Epidermal melanocyte (primary cell): ENCODE measurements at regions not wholly inside any gene's neighbourhood (a gene's known extent, or its start where the extent isn't known, plus 50 kb on each side); places are given as distances from the start of the nearest gene placed in this dataset.
A peak's percentile ranks its signal among the peaks of the same experiment; 100 is the strongest.
"Not testable (repeated sequence)": the region's sequence is repeated elsewhere in the genome, so short reads cannot be mapped to it uniquely, and the experiment has no call there.

Experiments
- DNase-seq: peaks from one replicate; pipeline ENCODE4 v3.0.0; 2011; ENCODE audit warnings: low spot score; ENCODE audit not compliant: insufficient read length

DNA sequence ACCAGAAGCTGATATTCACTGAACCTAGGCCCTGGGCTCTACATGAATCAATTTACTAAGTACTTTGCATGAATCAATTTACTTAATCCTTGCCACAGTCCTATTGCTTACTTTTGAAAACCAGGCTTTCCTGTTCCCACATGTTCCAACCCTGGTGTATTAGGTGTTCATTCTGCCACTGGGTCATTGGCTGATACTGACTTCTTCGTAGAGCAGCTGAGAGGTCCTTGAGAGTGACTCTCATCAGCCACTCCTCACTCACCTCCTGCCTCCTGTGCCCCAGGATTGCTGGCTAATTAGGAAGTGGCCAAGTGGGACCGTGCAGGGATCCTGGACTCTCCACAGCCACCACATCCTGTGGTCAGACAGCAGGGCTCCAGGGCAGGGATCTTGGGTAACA, 109.5 kb upstream of the CXorf66 start:
- DNase-seq, result not testable (repeated sequence)

DNA sequence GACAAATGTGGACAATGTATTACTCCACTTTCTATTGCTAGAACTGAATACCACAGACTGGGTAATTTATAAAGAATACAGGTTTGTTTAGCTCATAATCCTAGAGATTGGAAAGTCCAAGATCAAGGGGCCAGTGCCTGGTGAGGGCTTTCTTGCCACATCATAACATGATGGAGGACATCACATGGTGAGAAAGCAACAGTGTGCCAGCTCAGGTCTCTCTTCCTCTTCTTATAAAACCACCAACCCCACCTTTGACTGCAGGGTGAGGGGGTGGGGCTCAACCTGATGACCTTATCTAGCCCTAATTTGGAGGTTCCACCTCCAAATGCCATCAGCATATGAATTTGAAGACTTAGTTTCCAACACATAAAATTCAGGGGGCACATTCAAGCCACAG, 105.7 kb upstream of the CXorf66 start:
- DNase-seq, result no peak

DNA sequence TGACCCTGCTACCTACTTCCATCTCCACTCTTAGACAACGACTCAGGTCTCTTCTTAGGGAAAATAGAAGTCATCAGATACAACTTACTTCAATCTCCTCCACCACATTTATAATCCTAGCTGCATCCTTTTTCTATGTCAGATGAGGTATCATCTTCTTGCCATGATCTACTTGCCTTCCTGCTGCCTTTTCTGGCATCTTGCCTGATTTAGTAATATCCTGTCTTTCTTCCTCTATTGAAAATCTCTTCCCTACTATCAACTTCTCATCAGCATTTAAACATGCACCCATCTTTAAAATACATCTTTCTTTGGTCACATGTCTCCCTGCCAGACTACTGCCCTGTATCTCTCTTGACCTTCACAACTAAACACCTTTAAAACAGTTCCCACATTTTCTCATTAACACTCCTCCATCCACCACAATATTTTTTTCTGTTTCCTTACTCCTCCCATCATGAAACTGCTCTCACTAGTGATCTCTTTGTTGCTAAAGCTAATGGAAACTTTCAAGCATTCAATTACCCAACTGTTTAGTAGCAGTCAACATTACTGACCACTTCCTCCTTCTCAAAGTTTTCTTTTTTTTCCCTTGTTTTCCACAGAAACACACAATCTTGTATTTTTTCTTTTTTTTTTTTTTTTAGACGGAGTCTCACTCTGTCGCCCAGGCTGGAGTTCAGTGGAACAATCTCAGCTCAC, 100.8 kb upstream of the CXorf66 start:
- DNase-seq, result no peak

DNA sequence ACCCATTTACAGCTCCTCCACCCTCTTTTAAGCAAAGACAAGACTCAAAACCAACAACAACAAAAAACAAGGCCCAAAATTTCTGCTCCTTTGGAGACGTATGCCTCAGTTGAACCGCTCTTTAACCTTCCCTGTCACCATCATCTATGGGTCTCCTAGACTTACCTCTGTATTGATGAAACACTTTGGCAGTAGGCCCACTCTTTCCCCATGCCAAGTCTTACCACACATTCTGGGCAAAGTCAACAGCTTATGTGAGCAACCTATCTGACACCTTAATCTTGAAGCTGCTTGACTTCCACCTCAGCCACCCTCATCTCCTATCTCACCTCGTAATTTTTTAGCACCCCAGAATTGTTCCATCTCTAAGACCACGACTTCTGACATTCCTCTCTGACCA, 99.7 kb upstream of the CXorf66 start:
- DNase-seq, result no peak

DNA sequence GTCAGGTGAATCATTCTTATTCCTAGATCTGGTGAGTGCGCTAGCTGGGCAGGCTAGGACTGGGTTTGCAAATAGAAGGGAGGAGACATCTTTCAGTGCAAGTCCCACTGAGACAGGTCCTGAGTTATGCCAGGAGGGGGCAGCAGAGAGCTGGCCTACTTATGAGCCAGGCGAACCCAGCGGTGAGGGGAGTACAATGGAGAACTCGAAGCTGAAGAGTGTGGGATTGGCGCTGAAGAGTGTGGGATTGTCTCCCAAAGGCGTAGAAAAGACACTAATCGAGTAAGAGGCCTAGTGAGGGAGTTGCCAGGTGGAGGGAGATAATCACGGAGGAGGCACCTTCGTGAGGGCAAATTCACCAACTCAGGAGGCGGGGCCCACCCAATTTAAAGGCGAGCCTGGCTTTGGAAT, 91.7 kb upstream of the CXorf66 start:
- DNase-seq, result peak; percentile 18

DNA sequence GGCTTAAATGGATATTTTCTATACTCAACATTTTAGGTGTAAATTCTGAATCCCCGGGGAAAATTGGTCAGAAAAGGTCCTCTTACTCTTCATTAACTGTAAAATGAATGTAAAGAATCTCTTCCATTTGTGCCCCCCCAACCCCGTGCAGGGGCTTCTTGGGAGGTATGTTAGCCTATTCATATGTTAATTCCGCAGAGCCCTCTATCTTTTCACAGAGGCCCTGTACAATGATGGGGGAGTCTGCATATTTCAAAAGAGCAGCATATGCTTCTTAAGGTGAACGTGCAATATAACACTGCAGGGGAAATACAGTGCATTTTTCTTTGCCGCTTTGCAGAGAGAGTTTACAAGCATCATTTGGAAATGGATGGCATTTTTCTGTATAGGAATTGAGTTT, 88.5 kb upstream of the CXorf66 start:
- DNase-seq, result no peak

DNA sequence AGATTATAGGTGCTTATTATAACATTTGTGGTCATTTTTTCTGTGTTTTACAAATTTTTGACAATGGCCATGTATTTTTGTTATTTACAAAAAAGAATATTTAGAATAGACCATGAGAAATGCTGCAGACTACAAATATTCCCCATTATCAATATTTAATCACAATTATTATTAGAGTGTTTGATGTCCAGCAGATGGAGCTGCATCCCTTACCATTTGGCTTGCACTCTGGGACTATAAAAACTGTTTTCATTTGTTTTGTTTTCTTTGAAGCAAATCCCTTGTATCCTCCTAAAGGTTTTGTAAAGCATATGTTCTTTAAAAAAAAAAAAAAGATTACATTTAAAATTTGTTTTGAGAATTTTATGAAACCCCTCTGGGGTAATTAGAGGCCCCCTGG, 85.6 kb upstream of the CXorf66 start:
- no peak for DNase-seq

DNA sequence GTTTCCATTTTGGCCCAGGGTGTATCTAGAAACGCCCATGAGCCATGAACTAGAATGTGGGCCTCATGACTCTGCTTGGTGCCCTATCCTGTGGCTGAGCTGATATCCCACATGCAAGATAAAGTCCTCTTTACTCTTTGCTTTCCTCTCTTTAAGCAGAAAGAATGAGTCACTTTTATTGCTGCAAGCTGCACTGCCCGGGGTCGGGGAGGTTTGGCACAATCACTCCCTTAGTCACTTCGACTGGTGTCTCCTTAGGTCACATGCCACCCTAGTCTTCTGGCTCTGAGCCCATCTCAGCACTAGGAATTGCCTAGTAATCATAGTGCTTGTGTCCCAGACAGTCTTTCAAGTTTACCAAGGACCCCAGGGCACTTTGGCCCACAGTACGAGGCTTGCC, 75.1 kb upstream of the CXorf66 start:
- DNase-seq, result no peak

DNA sequence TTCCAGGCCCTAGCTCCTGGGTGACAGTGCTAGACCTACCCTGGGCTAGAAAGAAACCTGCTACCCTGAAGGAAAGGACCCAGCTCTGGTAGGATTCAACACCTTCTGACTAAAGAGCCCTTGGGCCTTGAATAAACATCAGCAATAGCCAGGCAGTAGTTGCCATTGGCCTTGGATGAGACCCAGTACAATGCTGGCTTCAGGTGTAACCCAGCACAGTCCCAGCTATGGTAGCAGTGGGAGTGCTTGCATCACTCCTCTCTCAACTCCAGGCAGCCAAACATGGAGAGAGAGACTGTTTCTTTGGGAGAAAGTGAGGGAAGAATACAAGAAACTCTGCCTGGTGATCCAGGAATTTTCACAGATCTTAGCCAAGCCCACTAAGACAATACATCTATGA, 73.5 kb upstream of the CXorf66 start:
- DNase-seq, result no peak

DNA sequence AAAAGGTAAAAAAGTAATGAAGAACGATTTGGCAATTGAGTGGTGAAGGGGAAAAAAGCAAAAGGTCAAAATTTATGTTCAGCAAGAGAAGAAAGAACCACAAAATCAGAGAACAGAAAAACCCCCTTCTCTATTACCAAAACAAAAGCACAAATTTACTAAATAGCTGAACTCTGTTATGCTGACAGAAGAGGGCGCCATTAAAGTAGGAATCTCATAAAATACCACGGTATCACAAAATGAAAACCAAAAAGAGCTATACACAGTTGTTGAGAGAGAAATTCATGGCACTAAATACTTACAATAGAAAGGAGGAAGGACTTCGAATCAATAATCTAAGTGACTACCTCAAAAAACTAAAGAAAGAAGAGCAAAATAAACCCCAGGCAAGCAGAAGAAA, 69.6 kb upstream of the CXorf66 start:
- no peak for DNase-seq

DNA sequence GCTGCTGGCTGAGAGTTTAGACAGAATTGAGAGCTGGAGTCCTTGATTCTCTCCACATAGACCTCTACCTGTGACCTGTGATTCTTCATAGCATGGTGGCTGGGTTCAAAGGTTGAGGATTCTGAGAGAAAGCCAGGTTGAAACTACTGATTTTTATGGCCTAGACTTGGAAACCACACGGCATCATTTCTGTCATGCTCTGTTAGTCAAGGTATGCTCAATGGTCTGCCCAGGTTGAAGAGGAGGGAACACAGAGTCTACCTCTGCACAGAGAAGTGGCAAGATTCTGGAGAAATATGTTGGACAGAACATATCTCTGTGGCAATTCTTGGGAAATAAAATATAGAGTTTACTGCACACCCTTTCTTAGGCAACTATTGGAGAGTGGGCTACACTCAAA, 57.2 kb upstream of the CXorf66 start:
- no peak for DNase-seq

DNA sequence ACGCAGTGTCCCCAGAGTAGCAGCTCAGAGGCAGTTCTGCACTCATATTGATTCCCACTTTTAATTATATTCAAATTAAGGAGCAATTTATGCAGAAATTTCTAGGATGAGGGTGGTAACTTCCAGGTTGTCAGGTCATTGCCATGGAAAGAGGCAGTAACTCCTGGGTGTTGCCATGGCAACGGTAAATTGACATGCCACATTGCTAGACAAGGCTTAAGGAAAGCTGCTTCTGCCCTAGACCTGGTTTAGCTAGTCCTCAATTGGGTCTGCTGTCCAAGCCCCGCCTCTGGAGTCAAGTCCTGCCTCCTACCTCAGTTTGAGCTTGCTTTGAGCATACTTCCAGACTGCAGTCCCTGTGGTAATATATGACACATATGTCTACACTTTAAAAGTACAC, 53.8 kb upstream of the CXorf66 start:
- not testable (repeated sequence) for DNase-seq
